GM23338 (cell line): ENCODE measurements at regions not wholly inside any gene's neighbourhood (a gene's known extent, or its start where the extent isn't known, plus 50 kb on each side); places are given as distances from the start of the nearest gene placed in this dataset.
"Not testable (repeated sequence)": the region's sequence is repeated elsewhere in the genome, so short reads cannot be mapped to it uniquely, and the experiment has no call there.

Source experiments
- CTCF ChIP-seq, 2 experiments: fragments of 200-600 bp in 1 of 2; sonication (generic) in 1 of 2; conservative IDR thresholded peaks; 2 replicates each; pipeline versions ENCODE4 v1.5.1 to v1.6.1; 2016 to 2017; ENCODE audit warnings: antibody characterized with exemption in 2 of 2, low read depth in 2 of 2, mild to moderate bottlenecking in 2 of 2, moderate library complexity in 1 of 2
- JUNB ChIP-seq: IDR thresholded peaks from one replicate; pipeline ENCODE4 v1.6.1; 2016; ENCODE audit warnings: antibody characterized with exemption; ENCODE audit not compliant: unreplicated experiment
- POLR2AphosphoS5 ChIP-seq: IDR thresholded peaks from 2 replicates; pipeline ENCODE4 v1.6.1; 2016; ENCODE audit warnings: antibody characterized with exemption, low read depth
- ZNF114 ChIP-seq: fragments of 250-450 bp; sonication (Bioruptor Pico); IDR thresholded peaks from 2 replicates; pipeline ENCODE4 v1.5.0; 2020; ENCODE audit warnings: mild to moderate bottlenecking, moderate library complexity

- TF ChIP-seq POLR2AphosphoS5; CTCF (conservative IDR thresholded peaks at IDR 0.05; ENCODE audit: low read depth in 2 of 2); JUNB; ZNF114 (CRISPR knock-in tag): not testable (repeated sequence)
Measured at GRCh38 chr21:9246481-9247289, 1274.7 kb upstream of the TPTE start.
